IPS DF 6.9 (cell line): ENCODE measurements at regions not wholly inside any gene's neighbourhood (a gene's known extent, or its start where the extent isn't known, plus 50 kb on each side); places are given as distances from the start of the nearest gene placed in this dataset.
"Not testable (repeated sequence)": the region's sequence is repeated elsewhere in the genome, so short reads cannot be mapped to it uniquely, and the experiment has no call there.

Experiments used
- DNase-seq: peaks from one replicate; pipeline ENCODE4 v3.0.0-alpha.2; 2013; ENCODE audit warnings: low read depth, low spot score
- H3K27ac ChIP-seq: one replicate; pipeline ENCODE4 v1.5.1; 2013; ENCODE audit warnings: low read length, control low read depth
- H3K27me3 ChIP-seq: 2 replicates; pipeline ENCODE4 v1.6.1; 2013; ENCODE audit warnings: mild to moderate bottlenecking, low read length; ENCODE audit not compliant: control insufficient read depth, insufficient read depth
- H3K36me3 ChIP-seq: 2 replicates; pipeline ENCODE4 v1.6.1; 2013; ENCODE audit warnings: low read length; ENCODE audit not compliant: control insufficient read depth, insufficient read depth
- H3K4me1 ChIP-seq: 2 replicates; pipeline ENCODE4 v1.6.1; 2013; ENCODE audit warnings: low read length; ENCODE audit not compliant: control insufficient read depth, insufficient read depth
- H3K4me3 ChIP-seq: 2 replicates; pipeline ENCODE4 v1.5.1; 2013; ENCODE audit warnings: mild to moderate bottlenecking, low read length
- H3K9me3 ChIP-seq: 2 replicates; pipeline ENCODE4 v1.6.1; 2013; ENCODE audit warnings: low read length, inconsistent platforms; ENCODE audit not compliant: control insufficient read depth, insufficient read depth
- WGBS: extraction: QIAGEN DNeasy Blood & Tissue Kit; methylation state at CpG from one replicate; pipeline ENCODE4 v1.1.7; 2013; ENCODE audit warnings: mixed read lengths, missing lambda C conversion rate; ENCODE audit not compliant: insufficient read length, insufficient coverage; 5-methylcytosine and 5-hydroxymethylcytosine counted together

GRCh38 chrX:40530509-40530908, 50.3 kb upstream of the ATP6AP2 start:
- no peak for DNase-seq
- Histone ChIP-seq H3K9me3 (no peaks in the 10 kb centered on the region), H3K4me1 (no peaks in the 10 kb centered on the region), H3K27me3 (no peaks in the 10 kb centered on the region), H3K4me3 (no peak overlapping the region), H3K27ac (no peak overlapping the region), H3K36me3 (no peaks in the 10 kb centered on the region)
- WGBS = no CpG with 5 or more reads among the region's 2 CpGs

- H3K36me3 ChIP-seq = no peaks in the 10 kb centered on the region
- H3K27ac ChIP-seq = no peak overlapping the region
- WGBS = no CpG with 5 or more reads among the region's 3 CpGs
- no peaks in the 10 kb centered on the region for H3K4me1 ChIP-seq
- H3K27me3 ChIP-seq = no peaks in the 10 kb centered on the region
- DNase-seq = no peak
- H3K4me3 ChIP-seq = no peak overlapping the region
- H3K9me3 ChIP-seq = no peaks in the 10 kb centered on the region
Observed at GRCh38 chrX:40527543-40527942, 53.2 kb upstream of the ATP6AP2 start.

DNA sequence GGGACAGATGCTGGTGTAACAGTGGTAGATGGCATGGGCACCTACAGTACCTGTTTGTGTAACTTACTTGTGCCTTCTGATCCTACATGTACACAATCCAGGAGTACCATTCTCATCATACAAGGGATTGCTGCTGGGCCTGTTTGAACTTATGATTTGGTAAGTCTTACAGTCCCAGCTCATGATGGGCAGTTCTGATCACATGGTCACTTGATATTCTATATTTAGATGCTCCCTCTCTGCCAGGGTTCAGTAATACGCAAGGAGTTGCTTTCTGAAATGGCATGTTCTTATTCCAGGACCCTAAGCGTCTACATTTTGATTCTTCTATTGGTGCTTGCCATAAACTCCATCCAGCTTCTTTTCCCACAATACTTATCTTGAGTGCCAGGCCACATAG, 54.4 kb upstream of the ATP6AP2 start:
- Histone ChIP-seq H3K9me3 (no peaks in the 10 kb centered on the region), H3K27ac (no peak overlapping the region), H3K4me1 (no peaks in the 10 kb centered on the region), H3K36me3 (no peaks in the 10 kb centered on the region), H3K4me3 (no peak overlapping the region), H3K27me3 (no peaks in the 10 kb centered on the region)
- DNase-seq = no peak
- no CpG with 5 or more reads among the region's 2 CpGs for WGBS

GRCh38 chrX:40525901-40526300, 54.9 kb upstream of the ATP6AP2 start:
- H3K4me3 ChIP-seq, DNase-seq, H3K27ac ChIP-seq, H3K9me3 ChIP-seq, H3K4me1 ChIP-seq, H3K27me3 ChIP-seq, H3K36me3 ChIP-seq: not testable (repeated sequence)
- no CpG with 5 or more reads among the region's 1 CpG for WGBS

DNA sequence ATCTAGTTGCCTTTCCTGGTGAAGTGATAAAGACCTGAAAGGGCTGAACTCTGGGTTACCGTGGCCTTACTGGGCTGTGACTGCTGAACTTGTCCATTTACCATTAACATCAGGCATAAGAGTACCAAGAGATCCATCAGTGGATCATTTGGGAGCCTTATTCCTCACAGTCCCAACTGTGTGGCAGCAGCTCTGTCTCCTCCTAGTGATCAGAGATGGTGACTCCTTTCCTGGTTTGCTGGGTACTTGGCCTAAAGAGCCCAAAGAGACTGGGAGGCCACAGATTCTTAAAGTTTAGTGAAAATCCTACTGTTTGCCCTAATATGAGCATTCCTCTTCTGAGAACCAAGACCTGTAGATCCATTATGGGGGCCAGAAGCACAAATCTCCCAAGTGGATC, 56.3 kb upstream of the ATP6AP2 start:
- no peaks in the 10 kb centered on the region for H3K27me3 ChIP-seq
- H3K4me3 ChIP-seq = no peak overlapping the region
- no peaks in the 10 kb centered on the region for H3K36me3 ChIP-seq
- H3K4me1 ChIP-seq = no peaks in the 10 kb centered on the region
- no peak for DNase-seq
- no peaks in the 10 kb centered on the region for H3K9me3 ChIP-seq
- no CpG with 5 or more reads among the region's 1 CpG for WGBS
- no peak overlapping the region for H3K27ac ChIP-seq

DNA sequence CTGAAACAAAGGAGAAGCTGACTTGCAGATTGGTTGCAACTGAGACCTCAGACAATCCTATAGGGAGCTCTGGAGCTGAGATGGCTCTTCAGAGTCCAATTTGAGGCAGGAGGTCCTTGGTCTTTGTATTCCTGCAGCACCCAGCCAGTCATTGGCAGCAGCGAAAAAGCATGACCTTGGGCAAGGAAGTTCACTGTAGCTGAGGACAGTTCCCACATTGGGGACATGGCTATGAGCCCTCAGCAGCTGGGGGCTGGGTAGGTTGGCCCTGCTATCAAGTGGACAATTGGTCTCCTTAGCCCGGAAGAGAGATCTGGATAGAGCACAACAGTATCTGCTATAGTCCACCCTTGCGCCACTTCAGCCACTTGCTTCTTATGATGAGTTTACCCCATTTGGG, 56.9 kb upstream of the ATP6AP2 start:
- Histone ChIP-seq H3K27ac (no peak overlapping the region), H3K4me3 (no peak overlapping the region), H3K9me3 (no peaks in the 10 kb centered on the region), H3K27me3 (no peaks in the 10 kb centered on the region), H3K36me3 (no peaks in the 10 kb centered on the region), H3K4me1 (peaks cover under 1% of the 10 kb centered on the region; the same call in 1 of the 2 replicates)
- no peak for DNase-seq
- no CpG with 5 or more reads among the region's 3 CpGs for WGBS

GRCh38 chrX:40521868-40522450, 58.8 kb upstream of the ATP6AP2 start:
- H3K4me3 ChIP-seq = no peak overlapping the region
- H3K4me1 ChIP-seq = peaks cover 2% of the 10 kb centered on the region; the same call in 1 of the 2 replicates
- no peaks in the 10 kb centered on the region for H3K36me3 ChIP-seq
- no peaks in the 10 kb centered on the region for H3K27me3 ChIP-seq
- no CpG with 5 or more reads among the region's 11 CpGs for WGBS
- no peaks in the 10 kb centered on the region for H3K9me3 ChIP-seq
- no peak for DNase-seq
- H3K27ac ChIP-seq = no peak overlapping the region

DNA sequence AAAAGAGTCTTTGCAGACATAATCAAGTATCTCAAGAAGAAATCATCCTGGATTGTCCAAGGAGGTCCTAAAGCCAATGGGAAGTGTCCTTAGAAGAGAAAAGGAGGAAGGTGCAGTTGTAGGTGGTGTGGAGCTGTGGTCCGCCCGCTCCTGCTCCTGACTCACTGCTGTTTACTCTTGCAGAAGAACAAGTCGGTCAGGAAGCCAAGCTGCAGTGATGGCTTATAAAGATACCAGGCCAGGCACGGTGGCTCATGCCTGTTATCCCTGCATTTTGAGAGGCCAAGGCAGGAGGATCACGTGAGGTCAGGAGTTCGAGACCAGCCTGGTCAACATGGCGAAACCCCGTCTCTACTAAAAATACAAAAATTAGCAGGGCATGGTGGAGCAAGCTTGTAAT, 66.4 kb upstream of the ATP6AP2 start:
- no peak overlapping the region for H3K27ac ChIP-seq
- no peak for DNase-seq
- H3K36me3 ChIP-seq = no peaks in the 10 kb centered on the region
- H3K4me3 ChIP-seq = no peak overlapping the region
- H3K9me3 ChIP-seq = no peaks in the 10 kb centered on the region
- WGBS = no CpG with 5 or more reads among the region's 8 CpGs
- peaks cover 2% of the 10 kb centered on the region; the same call in 1 of the 2 replicates for H3K4me1 ChIP-seq
- no peaks in the 10 kb centered on the region for H3K27me3 ChIP-seq

DNA sequence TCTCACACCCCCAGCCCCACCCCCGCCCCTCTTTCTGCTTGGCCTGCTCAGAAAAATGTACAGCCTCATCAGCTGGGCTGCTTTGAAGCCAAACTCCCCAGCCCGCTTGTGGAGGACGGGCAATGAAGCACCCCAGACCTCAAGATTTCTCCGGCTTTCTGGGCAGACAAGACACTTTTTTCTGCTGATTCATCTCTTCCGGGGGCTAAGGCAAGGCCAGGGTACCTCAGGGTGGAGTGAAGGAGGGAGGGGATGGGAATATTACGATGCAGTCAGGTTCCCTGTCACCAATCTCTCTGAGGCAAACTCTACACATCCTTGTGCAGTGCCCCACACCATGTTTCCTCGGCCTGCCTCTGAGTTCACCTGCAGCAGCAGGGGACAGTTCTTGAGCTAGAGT, 66.9 kb upstream of the ATP6AP2 start:
- no CpG with 5 or more reads among the region's 7 CpGs for WGBS
- H3K36me3 ChIP-seq = no peaks in the 10 kb centered on the region
- no peak overlapping the region for H3K4me3 ChIP-seq
- no peaks in the 10 kb centered on the region for H3K9me3 ChIP-seq
- no peaks in the 10 kb centered on the region for H3K27me3 ChIP-seq
- DNase-seq = no peak
- peaks cover 2% of the 10 kb centered on the region; the same call in 1 of the 2 replicates for H3K4me1 ChIP-seq
- no peak overlapping the region for H3K27ac ChIP-seq

- Histone ChIP-seq H3K4me1 (no peaks in the 10 kb centered on the region), H3K4me3 (no peak overlapping the region), H3K27ac (no peak overlapping the region), H3K27me3 (no peaks in the 10 kb centered on the region), H3K36me3 (no peaks in the 10 kb centered on the region), H3K9me3 (no peaks in the 10 kb centered on the region)
- no peak for DNase-seq
- no CpG with 5 or more reads among the region's 5 CpGs for WGBS
Observed at GRCh38 chrX:40513012-40513411, 67.8 kb upstream of the ATP6AP2 start.

DNA sequence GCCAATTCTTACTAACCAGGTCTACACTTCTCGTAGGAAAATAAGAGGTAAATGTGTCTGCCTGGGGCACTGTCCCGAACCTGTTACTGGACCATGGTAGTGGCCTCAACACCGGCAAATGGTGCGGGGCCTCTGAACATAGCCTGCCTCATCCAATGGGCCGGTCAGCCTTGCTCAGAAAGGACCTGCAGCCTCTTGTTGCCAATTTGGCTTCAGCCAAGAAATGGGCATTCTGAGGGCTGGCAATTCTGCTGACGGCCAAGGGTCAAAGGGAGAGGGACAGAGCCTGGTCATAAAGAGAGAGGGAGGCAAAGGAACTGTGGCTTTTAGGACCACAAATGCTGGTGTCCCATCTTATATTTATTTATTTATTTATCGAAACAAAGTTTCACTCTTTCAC, 69.5 kb upstream of the ATP6AP2 start:
- Histone ChIP-seq H3K9me3 (no peaks in the 10 kb centered on the region), H3K36me3 (no peaks in the 10 kb centered on the region), H3K4me3 (no peak overlapping the region), H3K4me1 (no peaks in the 10 kb centered on the region), H3K27ac (no peak overlapping the region), H3K27me3 (no peaks in the 10 kb centered on the region)
- DNase-seq = no peak
- no CpG with 5 or more reads among the region's 7 CpGs for WGBS
